Breast epithelium (tissue), 4 donors: ENCODE measurements at regions not wholly inside any gene's neighbourhood (a gene's known extent, or its start where the extent isn't known, plus 50 kb on each side); places are given as distances from the start of the nearest gene placed in this dataset.

Source experiments
- DNase-seq, 2 donors: peaks; one replicate each; pipeline ENCODE4 v3.0.0-alpha.2; 2019; ENCODE audit warnings: low spot score in 2 of 2
- H3K27ac ChIP-seq, 2 donors: fragments of 200-600 bp; sonication (generic) in 1 of 2; one replicate each; pipeline ENCODE4 v1.5.1; 2016 to 2019; ENCODE audit warnings: mild to moderate bottlenecking in 1 of 2
- H3K27me3 ChIP-seq, 2 donors: fragments of 200-600 bp; sonication (generic) in 1 of 2; one replicate each; pipeline versions ENCODE4 v1.5.1 to v1.6.0; 2017 to 2019; ENCODE audit warnings: control low read depth in 1 of 2, mild to moderate bottlenecking in 1 of 2
- H3K36me3 ChIP-seq: fragments of 200-600 bp; one replicate; pipeline ENCODE4 v1.5.1; 2019
- H3K4me1 ChIP-seq, 2 donors: fragments of 200-600 bp; sonication (generic); one replicate each; pipeline ENCODE4 v1.5.1; 2016 to 2019; ENCODE audit warnings: control low read depth in 1 of 2
- H3K4me3 ChIP-seq, 3 donors: fragments of 200-600 bp; sonication (generic); 1 replicate in 2 of 3; 2 replicates in 1 of 3; pipeline ENCODE4 v1.5.1; 2016 to 2019; ENCODE audit warnings: mild to moderate bottlenecking in 3 of 3, moderate library complexity in 2 of 3
- H3K9me3 ChIP-seq, 2 donors: fragments of 200-600 bp; sonication (generic) in 1 of 2; one replicate each; pipeline ENCODE4 v1.5.1; 2016 to 2019; ENCODE audit warnings: control low read depth in 1 of 2
- POLR2A ChIP-seq: fragments of 450-650 bp; IDR thresholded peaks from one replicate; pipeline ENCODE4 v1.6.1; 2016; ENCODE audit warnings: antibody characterized with exemption, mild to moderate bottlenecking, moderate library complexity
- POLR2AphosphoS5 ChIP-seq, 3 donors: sonication (generic); formaldehyde crosslinking; IDR thresholded peaks; one replicate each; pipeline ENCODE4 v1.6.1; 2017; ENCODE audit warnings: antibody characterized with exemption in 3 of 3
- intact Hi-C: fragments of 100-400 bp; cut with DNase I; formaldehyde crosslinking; loops from one replicate; pipeline ENCODE4 v1.15.1; 2023; ENCODE audit warnings: low total_unique reads
- TF ChIP-seq, protein P1 (sequence below), 3 donors: fragments of 450-650 bp; IDR thresholded peaks; one replicate each; pipeline ENCODE4 v1.5.1; 2016 to 2017; ENCODE audit warnings: antibody characterized with exemption in 3 of 3, mild to moderate bottlenecking in 3 of 3, moderate library complexity in 3 of 3

DNA sequence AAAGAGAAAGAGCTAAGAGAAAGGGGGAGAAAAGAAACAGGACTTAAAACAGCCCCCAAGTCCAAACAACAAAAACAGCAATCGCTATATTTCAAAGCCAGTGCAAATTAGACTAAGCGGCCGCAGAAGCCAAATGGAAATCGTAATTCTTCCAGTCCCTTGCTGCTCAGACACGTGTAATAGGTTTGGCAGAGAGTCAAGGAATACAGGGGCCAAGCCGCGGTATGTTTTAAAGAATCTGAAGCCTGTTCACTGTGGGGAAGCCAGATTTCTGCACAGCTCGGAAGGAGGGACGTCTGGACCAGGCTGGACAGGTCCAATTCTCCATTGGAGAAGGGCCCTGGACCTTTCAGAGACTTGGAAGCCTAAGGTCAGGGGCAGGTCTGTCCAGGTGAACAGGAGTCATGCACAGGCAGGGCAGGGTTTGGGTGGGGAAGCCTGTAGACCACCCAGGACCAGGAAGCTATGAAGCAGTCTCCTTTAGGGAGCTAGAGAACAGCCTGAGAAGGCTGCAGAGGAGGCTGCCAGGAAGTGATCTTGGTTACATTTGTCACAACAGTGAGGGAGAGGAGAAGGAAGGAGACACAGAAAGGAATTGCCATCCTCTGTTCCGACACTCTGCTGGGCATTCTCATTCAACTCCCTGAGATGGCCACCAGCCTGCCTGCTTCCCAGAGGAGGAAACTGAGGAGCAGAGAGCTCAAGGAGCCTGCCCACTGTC is 265.5 kb upstream of the ISX start:
- DNase-seq, result peak in 1 of 2 donors; percentile 65
- intact Hi-C loops, result no loop called here
- peaks cover 0 to 9% of the 10 kb centered on the region in 2 donors for H3K4me1 ChIP-seq

DNA sequence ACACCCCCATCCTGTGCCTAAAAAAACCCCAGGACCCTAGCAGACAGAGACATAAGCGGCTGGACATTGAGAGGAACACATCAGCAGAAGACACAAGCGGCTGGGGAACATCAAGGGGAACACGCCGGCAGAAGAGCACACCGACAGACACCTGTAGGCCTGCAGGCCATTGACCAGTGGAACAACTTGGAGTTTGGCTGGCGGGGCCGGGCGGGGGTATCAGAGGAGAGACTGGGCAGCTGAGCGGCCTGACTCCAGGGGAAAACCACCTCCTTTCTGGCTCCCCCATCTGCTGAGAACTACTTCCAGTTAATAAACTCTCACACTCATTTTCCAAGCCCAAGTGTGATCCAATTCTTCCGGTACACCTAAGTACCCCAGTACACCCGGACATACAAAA is 264.7 kb upstream of the ISX start:
- Histone ChIP-seq H3K27me3 (peaks cover 0 to 74% of the 10 kb centered on the region in 2 donors), H3K4me1 (peaks cover 0 to 9% of the 10 kb centered on the region in 2 donors), H3K9me3 (no peaks in the 10 kb centered on the region), H3K4me3 (no peak overlapping the region), H3K27ac (no peak overlapping the region), H3K36me3 (no peaks in the 10 kb centered on the region)
- intact Hi-C loops, result no loop called here
- DNase-seq, result no peak
- TF ChIP-seq POLR2AphosphoS5 (IDR thresholded peaks at IDR 0.05), result no peak
- TF ChIP-seq POLR2A, result no peak
- TF ChIP-seq, protein P1, sequence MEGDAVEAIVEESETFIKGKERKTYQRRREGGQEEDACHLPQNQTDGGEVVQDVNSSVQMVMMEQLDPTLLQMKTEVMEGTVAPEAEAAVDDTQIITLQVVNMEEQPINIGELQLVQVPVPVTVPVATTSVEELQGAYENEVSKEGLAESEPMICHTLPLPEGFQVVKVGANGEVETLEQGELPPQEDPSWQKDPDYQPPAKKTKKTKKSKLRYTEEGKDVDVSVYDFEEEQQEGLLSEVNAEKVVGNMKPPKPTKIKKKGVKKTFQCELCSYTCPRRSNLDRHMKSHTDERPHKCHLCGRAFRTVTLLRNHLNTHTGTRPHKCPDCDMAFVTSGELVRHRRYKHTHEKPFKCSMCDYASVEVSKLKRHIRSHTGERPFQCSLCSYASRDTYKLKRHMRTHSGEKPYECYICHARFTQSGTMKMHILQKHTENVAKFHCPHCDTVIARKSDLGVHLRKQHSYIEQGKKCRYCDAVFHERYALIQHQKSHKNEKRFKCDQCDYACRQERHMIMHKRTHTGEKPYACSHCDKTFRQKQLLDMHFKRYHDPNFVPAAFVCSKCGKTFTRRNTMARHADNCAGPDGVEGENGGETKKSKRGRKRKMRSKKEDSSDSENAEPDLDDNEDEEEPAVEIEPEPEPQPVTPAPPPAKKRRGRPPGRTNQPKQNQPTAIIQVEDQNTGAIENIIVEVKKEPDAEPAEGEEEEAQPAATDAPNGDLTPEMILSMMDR (IDR thresholded peaks at IDR 0.05), result no peak

More for the DNA sequence above, 265.5 kb upstream of the ISX start:
- Histone ChIP-seq H3K4me3 (no peak overlapping the region), H3K36me3 (no peaks in the 10 kb centered on the region), H3K27ac (no peak overlapping the region), H3K27me3 (peaks cover 0 to 78% of the 10 kb centered on the region in 2 donors), H3K9me3 (no peaks in the 10 kb centered on the region)
- TF ChIP-seq POLR2AphosphoS5 (IDR thresholded peaks at IDR 0.05) (no peak), POLR2A (no peak)
- TF ChIP-seq, protein P1 (IDR thresholded peaks at IDR 0.05), result no peak

DNA sequence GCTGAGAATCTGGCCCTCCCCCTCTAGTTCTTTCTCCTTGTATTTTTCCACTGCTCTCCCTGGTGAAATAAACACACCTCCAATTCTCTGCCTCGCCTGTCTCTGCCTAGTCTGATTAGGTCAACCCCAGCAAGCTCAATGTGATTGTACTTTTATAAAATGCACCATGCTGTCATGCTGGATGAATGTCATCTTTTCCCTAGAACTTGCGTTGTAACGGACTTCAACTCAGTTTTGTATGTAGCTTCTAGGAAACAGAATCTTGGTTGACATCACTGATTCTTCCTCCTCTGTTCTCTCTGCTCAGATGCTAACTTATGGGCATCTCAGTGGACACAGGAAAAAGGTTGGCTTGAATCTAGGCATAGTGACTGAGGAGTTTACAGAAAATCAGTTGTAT is 261.9 kb upstream of the ISX start:
- Histone ChIP-seq H3K36me3 (no peaks in the 10 kb centered on the region), H3K27ac (no peak overlapping the region), H3K9me3 (no peaks in the 10 kb centered on the region), H3K27me3 (peaks cover 0 to 63% of the 10 kb centered on the region in 2 donors), H3K4me1 (peaks cover 0 to 9% of the 10 kb centered on the region in 2 donors), H3K4me3 (no peak overlapping the region)
- TF ChIP-seq POLR2A (no peak), POLR2AphosphoS5 (IDR thresholded peaks at IDR 0.05) (no peak)
- TF ChIP-seq, protein P1 (IDR thresholded peaks at IDR 0.05), result no peak
- DNase-seq, result no peak
- intact Hi-C loops, result no loop called here

DNA sequence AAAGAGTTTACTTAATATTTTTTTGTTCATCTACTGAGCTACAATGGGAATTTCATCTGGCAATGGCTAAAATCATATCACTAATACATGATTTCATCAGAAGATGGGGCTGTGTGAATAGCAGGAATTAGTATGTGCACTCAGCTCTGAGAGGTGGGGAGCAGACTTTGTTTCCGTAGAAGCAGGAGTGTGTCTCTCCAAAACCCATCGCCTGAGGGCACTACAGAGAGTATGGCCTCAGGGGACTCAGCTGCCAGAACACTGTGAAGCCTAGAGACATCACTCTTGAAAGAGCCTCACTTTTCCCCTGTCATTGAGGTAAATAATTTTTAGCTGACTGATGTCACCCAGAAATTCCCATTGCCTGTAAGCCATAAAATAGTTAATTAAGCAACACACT is 261.4 kb upstream of the ISX start:
- Histone ChIP-seq H3K9me3 (no peaks in the 10 kb centered on the region), H3K27me3 (peaks cover 0 to 61% of the 10 kb centered on the region in 2 donors), H3K4me3 (no peak overlapping the region), H3K27ac (no peak overlapping the region), H3K36me3 (no peaks in the 10 kb centered on the region), H3K4me1 (peaks cover 0 to 9% of the 10 kb centered on the region in 2 donors)
- TF ChIP-seq POLR2AphosphoS5 (IDR thresholded peaks at IDR 0.05) (no peak), POLR2A (no peak)
- TF ChIP-seq, protein P1 (IDR thresholded peaks at IDR 0.05), result no peak
- intact Hi-C loops, result no loop called here
- no peak for DNase-seq

DNA sequence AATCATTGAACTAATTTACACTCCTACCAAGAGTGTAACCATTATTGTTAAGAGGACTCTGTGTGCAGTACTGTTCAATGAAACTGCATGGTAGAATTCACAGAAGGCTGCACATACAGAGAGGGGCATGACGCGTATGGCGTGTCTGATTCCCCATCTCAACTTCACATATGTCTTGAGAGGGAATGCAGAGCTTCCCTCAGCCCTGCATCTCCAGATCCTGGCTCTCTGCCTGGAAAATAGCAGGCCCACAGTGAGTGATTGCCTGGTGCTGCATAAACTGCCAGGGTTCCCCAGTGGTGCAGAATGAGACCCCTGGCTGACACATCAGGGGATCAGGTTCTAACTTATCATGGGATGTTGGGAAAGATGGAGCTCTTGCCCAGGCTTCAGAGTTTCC is 260.2 kb upstream of the ISX start:
- intact Hi-C loops, result no loop called here
- Histone ChIP-seq H3K27ac (no peak overlapping the region), H3K4me3 (no peak overlapping the region), H3K36me3 (no peaks in the 10 kb centered on the region), H3K27me3 (peaks cover 0 to 61% of the 10 kb centered on the region in 2 donors), H3K9me3 (no peaks in the 10 kb centered on the region), H3K4me1 (peaks cover 0 to under 1% of the 10 kb centered on the region in 2 donors)
- TF ChIP-seq POLR2A (no peak), POLR2AphosphoS5 (IDR thresholded peaks at IDR 0.05) (no peak)
- TF ChIP-seq, protein P1 (IDR thresholded peaks at IDR 0.05), result no peak
- DNase-seq, result no peak
